Smooth muscle cell (in vitro differentiated cells): ENCODE measurements at regions not wholly inside any gene's neighbourhood (a gene's known extent, or its start where the extent isn't known, plus 50 kb on each side); places are given as distances from the start of the nearest gene placed in this dataset.

Experiments
- DNase-seq: peaks from one replicate; lab custom pipeline; 2025; ENCODE audit not compliant: unreplicated experiment; lab: John Stamatoyannopoulos, UW
- H2AFZ ChIP-seq: fragments of 200-600 bp; sonication (generic); 2 replicates; pipeline ENCODE4 v1.6.0; 2016; ENCODE audit warnings: antibody characterized with exemption, low read depth, mild to moderate bottlenecking
- H3F3A ChIP-seq: fragments of 200-600 bp; sonication (generic); 2 replicates; pipeline ENCODE4 v1.6.0; 2017; ENCODE audit warnings: antibody characterized with exemption, low read depth
- H3K27ac ChIP-seq: fragments of 200-600 bp; sonication (generic); 2 replicates; pipeline ENCODE4 v1.5.1; 2016; ENCODE audit warnings: low read depth, mild to moderate bottlenecking
- H3K27me3 ChIP-seq: fragments of 200-600 bp; sonication (generic); 2 replicates; pipeline ENCODE4 v1.6.1; 2016; ENCODE audit warnings: low read depth, mild to moderate bottlenecking
- H3K36me3 ChIP-seq: fragments of 200-600 bp; sonication (generic); 2 replicates; pipeline ENCODE4 v1.5.1; 2016; ENCODE audit warnings: low read depth
- H3K4me1 ChIP-seq: fragments of 200-600 bp; sonication (generic); 2 replicates; pipeline ENCODE4 v1.5.1; 2016; ENCODE audit warnings: low read depth
- H3K4me2 ChIP-seq: fragments of 200-600 bp; sonication (generic); 2 replicates; pipeline ENCODE4 v1.6.0; 2016; ENCODE audit warnings: mild to moderate bottlenecking
- H3K4me3 ChIP-seq: fragments of 200-600 bp; sonication (generic); 2 replicates; pipeline ENCODE4 v1.5.1; 2016; ENCODE audit warnings: mild to moderate bottlenecking
- H3K79me2 ChIP-seq: fragments of 200-600 bp; sonication (generic); 2 replicates; pipeline ENCODE4 v1.6.0; 2016; ENCODE audit warnings: low read depth, mild to moderate bottlenecking
- H3K9ac ChIP-seq: fragments of 200-600 bp; sonication (generic); 2 replicates; pipeline ENCODE4 v1.6.0; 2016; ENCODE audit warnings: low read depth
- H3K9me3 ChIP-seq: fragments of 200-600 bp; sonication (generic); replicated peaks from 2 replicates; pipeline ENCODE4 v1.5.1; 2016; ENCODE audit warnings: low read depth
- H4K20me1 ChIP-seq: fragments of 200-600 bp; sonication (generic); 2 replicates; pipeline ENCODE4 v1.6.0; 2016; ENCODE audit warnings: low read depth
- CTCF ChIP-seq: fragments of 200-600 bp; sonication (generic); IDR thresholded peaks from 2 replicates; pipeline ENCODE4 v1.5.1; 2017; ENCODE audit warnings: borderline replicate concordance, mild to moderate bottlenecking, antibody characterized with exemption; ENCODE audit not compliant: insufficient read depth, poor library complexity, severe bottlenecking
- WGBS: methylation state at CpG from one replicate; pipeline ENCODE4 v1.1.7; 2016; ENCODE audit warnings: low lambda C conversion rate; 5-methylcytosine and 5-hydroxymethylcytosine counted together

- Histone ChIP-seq H3K79me2 (no peaks in the 10 kb centered on the region), H2AFZ (no peak overlapping the region), H3K4me2 (no peak overlapping the region), H3K4me3 (no peak overlapping the region), H3K9me3 (no peaks in the 10 kb centered on the region), H3K4me1 (no peaks in the 10 kb centered on the region), H3K36me3 (no peaks in the 10 kb centered on the region), H3K27me3 (no peaks in the 10 kb centered on the region), H3K9ac (no peak overlapping the region), H3K27ac (no peak overlapping the region), H3F3A (no peaks in the 10 kb centered on the region), H4K20me1 (no peaks in the 10 kb centered on the region)
- TF ChIP-seq CTCF: no peak
- 91% methylated on average over 3 of the region's 3 CpGs for WGBS
- DNase-seq: no peak
Measured at GRCh38 chr11:91641153-91641552, 583.5 kb upstream of the FAT3 start.

GRCh38 chr11:91639359-91639758, 585.3 kb upstream of the FAT3 start:
- H3F3A ChIP-seq: no peaks in the 10 kb centered on the region
- no peak for TF ChIP-seq CTCF
- H3K27me3 ChIP-seq: no peaks in the 10 kb centered on the region
- no peaks in the 10 kb centered on the region for H3K79me2 ChIP-seq
- H3K27ac ChIP-seq: no peak overlapping the region
- no peaks in the 10 kb centered on the region for H3K36me3 ChIP-seq
- no peaks in the 10 kb centered on the region for H4K20me1 ChIP-seq
- H2AFZ ChIP-seq: no peak overlapping the region
- no peak overlapping the region for H3K9ac ChIP-seq
- no peak for DNase-seq
- H3K4me3 ChIP-seq: no peak overlapping the region
- H3K9me3 ChIP-seq: no peaks in the 10 kb centered on the region
- H3K4me1 ChIP-seq: no peaks in the 10 kb centered on the region
- H3K4me2 ChIP-seq: no peak overlapping the region
- 95% methylated on average over 2 of the region's 2 CpGs for WGBS

GRCh38 chr11:91630916-91631673, 593.5 kb upstream of the FAT3 start:
- no peaks in the 10 kb centered on the region for H3K79me2 ChIP-seq
- no peak overlapping the region for H3K4me3 ChIP-seq
- H3K27ac ChIP-seq: peak overlapping the region; percentile 73
- no peaks in the 10 kb centered on the region for H3F3A ChIP-seq
- H3K4me1 ChIP-seq: no peaks in the 10 kb centered on the region
- no peak overlapping the region for H2AFZ ChIP-seq
- H3K9ac ChIP-seq: peak overlapping the region; percentile 36
- no peaks in the 10 kb centered on the region for H3K27me3 ChIP-seq
- H3K9me3 ChIP-seq: no peaks in the 10 kb centered on the region
- H3K36me3 ChIP-seq: no peaks in the 10 kb centered on the region
- 39% methylated on average over 4 of the region's 4 CpGs for WGBS
- no peak for TF ChIP-seq CTCF
- H3K4me2 ChIP-seq: peak overlapping the region; percentile 37
- no peak for DNase-seq
- no peaks in the 10 kb centered on the region for H4K20me1 ChIP-seq

- Histone ChIP-seq H3K4me2 (no peak overlapping the region), H3K27me3 (no peaks in the 10 kb centered on the region), H2AFZ (no peak overlapping the region), H3K36me3 (no peaks in the 10 kb centered on the region), H3K9ac (no peak overlapping the region), H3F3A (no peaks in the 10 kb centered on the region), H3K79me2 (no peaks in the 10 kb centered on the region), H4K20me1 (no peaks in the 10 kb centered on the region), H3K27ac (no peak overlapping the region), H3K4me1 (no peaks in the 10 kb centered on the region), H3K9me3 (peaks cover 6% of the 10 kb centered on the region), H3K4me3 (no peak overlapping the region)
- TF ChIP-seq CTCF: no peak
- WGBS: 81% methylated on average over 1 of the region's 1 CpG
- no peak for DNase-seq
Measured at GRCh38 chr11:91625495-91625894, 599.1 kb upstream of the FAT3 start.
